HG02798 (cell line): ENCODE measurements at regions not wholly inside any gene's neighbourhood (a gene's known extent, or its start where the extent isn't known, plus 50 kb on each side); places are given as distances from the start of the nearest gene placed in this dataset.
"Not testable (repeated sequence)": the region's sequence is repeated elsewhere in the genome, so short reads cannot be mapped to it uniquely, and the experiment has no call there.

Source experiments
- ATAC-seq: cut with Tn5 transposase; IDR thresholded peaks from one replicate; pipeline ENCODE4 v1.9.1; 2021; ENCODE audit warnings: mild to moderate bottlenecking; ENCODE audit not compliant: unreplicated experiment, poor library complexity

DNA sequence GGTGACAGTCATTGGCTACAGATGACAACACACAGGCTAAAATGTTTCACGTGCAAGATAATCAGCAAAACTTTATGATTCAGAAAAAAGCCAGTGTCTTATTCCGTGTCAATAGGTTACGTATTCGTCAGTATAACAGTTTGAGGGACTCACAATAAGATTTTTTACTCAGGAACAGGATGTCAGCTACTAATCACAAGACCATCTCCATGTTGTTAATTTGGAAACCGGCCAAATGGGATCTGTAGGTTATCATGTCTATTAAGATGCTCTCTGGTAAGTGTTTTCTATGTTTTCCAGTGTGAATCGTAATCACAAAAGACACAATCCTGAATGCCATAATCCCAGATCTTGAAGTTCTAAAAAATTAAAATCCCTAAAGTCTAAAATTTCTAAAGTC, 197.3 kb downstream of the ETV1 start:
- no peak for ATAC-seq

DNA sequence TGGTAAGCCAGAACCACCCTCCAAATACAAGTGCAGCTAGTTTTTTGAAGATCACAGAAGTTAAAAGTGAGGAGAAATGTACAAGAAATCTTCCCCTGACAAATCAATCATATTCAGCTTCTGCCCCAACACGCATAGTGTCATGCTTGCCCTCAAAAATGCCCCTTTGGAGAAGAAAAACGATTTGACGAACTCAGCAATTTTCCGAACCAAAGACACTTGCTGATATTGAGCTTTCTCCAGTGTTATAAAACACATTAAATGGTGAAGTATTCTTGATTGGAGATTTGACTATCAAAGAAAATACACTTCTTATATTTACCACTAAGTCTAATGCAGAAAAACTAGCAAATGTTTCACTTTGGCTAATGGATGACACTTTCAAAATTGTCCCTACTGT, 195.5 kb downstream of the ETV1 start:
- no peak for ATAC-seq

GRCh38 chr7:13794581-13794980, 194.9 kb downstream of the ETV1 start:
- ATAC-seq, result no peak

GRCh38 chr7:13797545-13797944, 191.9 kb downstream of the ETV1 start:
- ATAC-seq, result no peak

DNA sequence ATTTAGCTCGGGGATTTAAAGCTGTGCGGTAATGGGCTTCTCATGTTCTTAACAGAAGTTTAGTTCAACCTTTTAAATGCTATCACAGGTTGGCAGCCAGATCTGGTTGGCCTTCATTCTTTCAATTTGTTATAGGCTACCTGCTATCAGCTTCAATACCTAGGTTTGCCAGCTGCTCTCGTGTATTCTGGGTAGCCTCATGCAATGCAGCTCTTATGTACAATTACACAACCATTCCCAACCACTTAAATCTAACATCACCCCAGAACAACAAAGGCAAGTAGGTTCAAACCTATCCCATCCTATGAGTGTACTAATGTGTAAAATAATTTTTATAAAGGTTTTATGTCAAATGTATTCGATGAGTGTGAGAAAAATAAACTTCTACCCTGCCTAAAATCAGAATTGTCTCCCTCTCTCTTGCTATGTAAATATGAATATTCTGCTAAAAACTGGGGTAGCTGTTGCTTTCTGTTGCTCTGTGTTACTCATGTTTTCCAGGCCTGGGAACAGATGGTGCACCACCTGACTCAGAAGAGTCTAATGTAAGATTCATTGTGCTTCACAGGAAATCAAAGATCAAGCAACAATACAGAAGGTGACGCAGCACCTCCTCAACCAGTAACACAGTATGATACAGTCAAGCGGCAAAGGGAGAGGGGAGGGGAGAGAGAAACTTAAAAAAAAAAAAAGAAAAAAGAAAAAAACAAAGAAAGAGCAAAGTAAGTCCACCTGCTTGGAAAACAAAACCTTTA, 188.6 kb downstream of the ETV1 start:
- no peak for ATAC-seq

- ATAC-seq, result no peak
These were observed 187.8 kb downstream of the ETV1 start for GRCh38 chr7:13801669-13802068.

DNA sequence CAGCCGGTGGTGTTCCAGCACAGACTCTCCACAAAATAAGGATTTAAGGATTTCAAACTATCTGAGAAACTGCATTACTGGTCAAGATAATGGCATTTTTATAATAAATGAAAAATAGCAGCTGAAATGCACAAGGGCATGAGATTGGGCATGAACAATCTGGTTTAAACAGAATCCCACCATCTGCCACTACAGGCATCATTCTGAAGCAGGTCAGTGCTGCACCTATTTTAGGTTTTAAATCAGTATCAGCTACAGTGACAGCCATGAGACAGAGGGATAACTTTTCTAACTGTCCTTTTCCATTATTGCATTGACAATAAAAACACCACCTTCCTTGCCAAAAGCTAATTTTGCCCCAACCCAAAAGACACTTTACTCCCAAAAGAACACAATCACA, 186.8 kb downstream of the ETV1 start:
- ATAC-seq, result no peak

- no peak for ATAC-seq
These were observed 186.3 kb downstream of the ETV1 start for GRCh38 chr7:13803134-13803533.

DNA sequence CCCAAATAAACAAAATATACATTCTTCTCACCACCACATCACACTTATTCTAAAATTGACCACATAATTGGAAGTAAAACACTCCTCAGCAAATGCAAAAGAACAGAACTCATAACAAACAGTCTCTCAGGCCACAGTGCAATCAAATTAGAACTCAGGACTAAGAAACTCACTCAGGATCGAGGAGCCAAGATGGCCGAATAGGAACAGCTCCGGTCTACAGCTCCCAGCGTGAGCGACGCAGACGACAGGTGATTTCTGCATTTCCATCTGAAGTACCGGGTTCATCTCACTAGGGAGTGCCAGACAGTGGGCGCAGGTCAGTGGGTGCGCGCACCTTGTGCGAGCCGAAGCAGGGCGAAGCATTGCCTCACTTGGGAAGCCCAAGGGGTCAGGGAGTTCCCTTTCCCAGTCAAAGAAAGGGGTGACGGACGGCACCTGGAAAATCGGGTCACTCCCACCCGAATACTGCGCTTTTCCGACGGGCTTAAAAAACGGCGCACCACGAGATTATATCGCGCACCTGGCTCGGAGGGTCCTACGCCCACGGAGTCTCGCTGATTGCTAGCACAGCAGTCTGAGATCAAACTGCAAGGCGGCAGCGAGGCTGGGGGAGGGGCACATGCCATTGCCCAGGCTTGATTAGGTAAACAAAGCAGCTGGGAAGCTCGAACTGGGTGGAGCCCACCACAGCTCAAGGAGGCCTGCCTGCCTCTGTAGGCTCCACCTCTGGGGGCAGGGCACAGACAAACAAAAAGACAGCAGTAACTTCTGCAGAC, 183.2 kb downstream of the ETV1 start:
- ATAC-seq, result not testable (repeated sequence)

- ATAC-seq, result not testable (repeated sequence)
These were observed 172.2 kb downstream of the ETV1 start for GRCh38 chr7:13817230-13817629.

DNA sequence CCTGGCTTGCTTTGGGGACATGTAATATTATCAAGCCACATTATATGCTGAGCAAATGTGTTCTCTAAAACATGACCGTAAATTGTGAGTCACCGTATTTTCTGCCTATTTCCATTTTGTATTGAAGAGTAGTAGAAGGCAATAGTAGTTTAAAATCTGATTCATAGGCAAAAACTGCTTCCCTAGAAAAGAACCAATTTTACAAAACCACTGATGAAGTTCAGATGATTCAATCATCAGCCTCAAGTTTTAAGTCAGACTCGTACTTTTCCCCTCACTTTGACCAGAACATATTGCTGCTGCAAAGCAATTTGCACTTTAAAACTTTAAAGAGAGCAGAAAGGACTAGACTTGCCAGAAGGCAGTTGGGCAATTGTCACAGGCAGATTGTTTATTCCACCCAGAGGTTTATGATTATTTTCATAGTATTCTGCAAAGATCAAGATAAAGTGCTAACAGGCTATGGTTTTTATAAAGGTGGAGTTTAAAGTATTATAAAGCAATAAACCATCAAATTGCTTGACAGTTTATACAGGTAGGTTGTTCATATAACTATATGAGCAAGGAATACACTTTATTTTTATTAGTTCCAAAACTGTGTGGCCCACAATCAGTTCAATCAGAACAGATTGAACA, 168.2 kb downstream of the ETV1 start:
- ATAC-seq, result no peak

GRCh38 chr7:13822678-13823077, 166.8 kb downstream of the ETV1 start:
- no peak for ATAC-seq

DNA sequence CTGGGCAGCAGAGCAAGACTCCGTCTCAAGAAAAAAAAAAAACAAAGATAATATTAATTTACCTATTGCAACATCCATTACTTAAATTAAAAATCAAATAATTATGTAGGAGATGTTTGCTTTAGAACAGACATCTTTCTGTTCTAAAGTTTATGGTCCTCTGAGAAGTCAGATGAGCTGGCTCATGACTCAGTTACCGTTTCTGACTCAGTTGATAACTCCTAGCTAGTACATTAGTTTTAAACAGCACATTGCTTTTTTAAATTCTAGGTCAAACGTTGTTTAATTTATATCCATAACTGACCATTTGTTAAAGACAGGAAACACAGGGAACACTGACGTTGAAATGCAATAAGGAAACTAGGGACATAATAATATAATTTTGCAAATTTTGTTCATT, 162.7 kb downstream of the ETV1 start:
- ATAC-seq, result no peak

- no peak for ATAC-seq
These were observed 161.8 kb downstream of the ETV1 start for GRCh38 chr7:13827716-13828115.

GRCh38 chr7:13829231-13829630, 160.2 kb downstream of the ETV1 start:
- no peak for ATAC-seq

- ATAC-seq, result no peak
These were observed 159.3 kb downstream of the ETV1 start for GRCh38 chr7:13829914-13830900.

GRCh38 chr7:13832346-13832745, 157.1 kb downstream of the ETV1 start:
- no peak for ATAC-seq

- ATAC-seq, result no peak
These were observed 155.1 kb downstream of the ETV1 start for GRCh38 chr7:13834328-13834761.

DNA sequence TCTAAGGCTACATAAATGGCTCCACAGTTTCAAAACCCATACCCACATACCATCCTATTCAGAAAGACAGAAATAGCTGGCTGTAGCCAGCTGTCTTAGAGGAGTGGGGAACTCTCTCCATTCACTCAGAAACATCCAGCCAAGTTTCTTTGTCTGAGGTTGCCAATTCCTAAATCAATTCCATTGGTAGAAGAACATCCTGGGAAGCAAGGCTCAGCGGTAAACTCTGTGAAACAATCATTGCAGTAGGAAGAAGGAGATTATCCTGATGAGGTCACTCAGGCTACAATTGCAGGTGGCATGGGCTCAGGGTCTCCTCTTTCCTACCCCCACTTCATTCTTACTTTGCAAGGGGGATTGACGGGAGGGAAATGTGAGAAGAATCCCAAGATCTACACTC, 154.0 kb downstream of the ETV1 start:
- ATAC-seq, result no peak

DNA sequence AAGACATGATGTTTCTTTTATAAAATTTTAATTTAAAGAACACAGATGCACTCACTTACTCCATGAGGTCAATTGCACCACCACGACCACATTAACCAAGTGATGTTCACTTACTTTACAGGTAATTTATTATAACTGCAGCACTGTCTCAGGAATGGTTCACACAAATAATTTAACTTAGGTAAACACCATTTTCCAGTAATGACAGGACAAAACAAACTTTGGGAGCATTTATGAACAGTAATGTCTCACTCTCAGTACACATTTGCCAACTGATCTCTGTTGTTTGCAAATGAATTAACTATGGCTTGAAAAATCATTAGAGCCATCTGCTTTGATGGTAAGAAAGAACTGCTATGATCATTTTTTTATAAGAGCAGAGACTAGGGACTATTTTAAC, 150.4 kb downstream of the ETV1 start:
- ATAC-seq, result no peak
